Neural progenitor cell (in vitro differentiated cells): ENCODE measurements at regions not wholly inside any gene's neighbourhood (a gene's known extent, or its start where the extent isn't known, plus 50 kb on each side); places are given as distances from the start of the nearest gene placed in this dataset.

ENCODE experiments used
- EZH2 ChIP-seq: fragments of 200-600 bp; sonication (generic); IDR thresholded peaks from 2 replicates; pipeline ENCODE4 v1.6.1; 2017; ENCODE audit warnings: antibody characterized with exemption, mild to moderate bottlenecking, moderate library complexity
- EZH2phosphoT487 ChIP-seq: fragments of 200-600 bp; sonication (generic); IDR thresholded peaks from 2 replicates; pipeline ENCODE4 v1.6.1; 2017; ENCODE audit warnings: antibody characterized with exemption
- TF ChIP-seq, protein P1 (sequence below): fragments of 200-600 bp; sonication (generic); IDR thresholded peaks from 2 replicates; pipeline ENCODE4 v1.5.1; 2017; ENCODE audit warnings: antibody characterized with exemption, mild to moderate bottlenecking

- TF ChIP-seq, protein P1, sequence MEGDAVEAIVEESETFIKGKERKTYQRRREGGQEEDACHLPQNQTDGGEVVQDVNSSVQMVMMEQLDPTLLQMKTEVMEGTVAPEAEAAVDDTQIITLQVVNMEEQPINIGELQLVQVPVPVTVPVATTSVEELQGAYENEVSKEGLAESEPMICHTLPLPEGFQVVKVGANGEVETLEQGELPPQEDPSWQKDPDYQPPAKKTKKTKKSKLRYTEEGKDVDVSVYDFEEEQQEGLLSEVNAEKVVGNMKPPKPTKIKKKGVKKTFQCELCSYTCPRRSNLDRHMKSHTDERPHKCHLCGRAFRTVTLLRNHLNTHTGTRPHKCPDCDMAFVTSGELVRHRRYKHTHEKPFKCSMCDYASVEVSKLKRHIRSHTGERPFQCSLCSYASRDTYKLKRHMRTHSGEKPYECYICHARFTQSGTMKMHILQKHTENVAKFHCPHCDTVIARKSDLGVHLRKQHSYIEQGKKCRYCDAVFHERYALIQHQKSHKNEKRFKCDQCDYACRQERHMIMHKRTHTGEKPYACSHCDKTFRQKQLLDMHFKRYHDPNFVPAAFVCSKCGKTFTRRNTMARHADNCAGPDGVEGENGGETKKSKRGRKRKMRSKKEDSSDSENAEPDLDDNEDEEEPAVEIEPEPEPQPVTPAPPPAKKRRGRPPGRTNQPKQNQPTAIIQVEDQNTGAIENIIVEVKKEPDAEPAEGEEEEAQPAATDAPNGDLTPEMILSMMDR, result no peak
- TF ChIP-seq EZH2phosphoT487 (no peak), EZH2 (no peak)
Observed at GRCh38 chr10:33040436-33040835, 82.4 kb upstream of the ITGB1 start.
